CD4-positive, alpha-beta T cell (primary cell): ENCODE measurements at regions not wholly inside any gene's neighbourhood (a gene's known extent, or its start where the extent isn't known, plus 50 kb on each side); places are given as distances from the start of the nearest gene placed in this dataset.
A peak's percentile ranks its signal among the peaks of the same experiment; 100 is the strongest.

Experiments used
- ATAC-seq: fragments of 200-7000 bp; cut with Tn5 transposase; one replicate; pipeline ENCODE4 v1.10.0; 2022; ENCODE audit warnings: mild to moderate bottlenecking; ENCODE audit not compliant: poor library complexity
- CTCF ChIA-PET: fragments of 350-600 bp; sonication (Branson Sonifier 250); formaldehyde crosslinking; loops from one replicate; lab custom pipeline; 2021; ENCODE audit warnings: antibody characterized with exemption, inconsistent platforms; lab: Charles Lee
- POLR2A ChIA-PET: fragments of 350-600 bp; sonication (Branson Sonifier 250); formaldehyde crosslinking; loops from one replicate; lab custom pipeline; 2021; ENCODE audit warnings: antibody characterized with exemption, inconsistent platforms; lab: Charles Lee
- DNase-seq, 14 experiments: peaks; one replicate each; pipeline ENCODE4 v3.0.0-alpha.2; 2013 to 2020; ENCODE audit warnings: mixed read lengths in 2 of 14
- H3K27ac ChIP-seq, 2 donors: one replicate each; pipeline versions ENCODE4 v1.5.1 to v1.7.0; 2013; ENCODE audit warnings: low read length in 2 of 2, low read depth in 1 of 2, mild to moderate bottlenecking in 1 of 2
- H3K27me3 ChIP-seq, 2 experiments: 1 replicate in 1 of 2; 2 replicates in 1 of 2; pipeline versions ENCODE4 v1.6.1 to v1.7.0; 2013; ENCODE audit warnings: low read length in 2 of 2, control low read depth in 1 of 2, mild to moderate bottlenecking in 1 of 2, moderate library complexity in 1 of 2; ENCODE audit not compliant: insufficient read depth in 2 of 2, control insufficient read depth in 1 of 2
- H3K36me3 ChIP-seq: one replicate; pipeline ENCODE4 v1.6.1; 2013; ENCODE audit warnings: low read length, control low read depth; ENCODE audit not compliant: insufficient read depth
- H3K4me1 ChIP-seq: one replicate; pipeline ENCODE4 v1.6.1; 2013; ENCODE audit warnings: low read length, control low read depth; ENCODE audit not compliant: insufficient read depth
- H3K4me3 ChIP-seq: one replicate; pipeline ENCODE4 v1.5.1; 2013; ENCODE audit warnings: mild to moderate bottlenecking, low read length, moderate library complexity
- H3K9me3 ChIP-seq, 2 experiments: 1 replicate in 1 of 2; 2 replicates in 1 of 2; pipeline versions ENCODE4 v1.6.1 to v1.7.0; 2013; ENCODE audit warnings: low read length in 2 of 2, mild to moderate bottlenecking in 2 of 2, control low read depth in 1 of 2, moderate library complexity in 1 of 2; ENCODE audit not compliant: control insufficient read depth in 1 of 2, insufficient read depth in 1 of 2
- H3K27ac Mint-ChIP-seq: one replicate; pipeline ENCODE4 v1.8.0; 2020; ENCODE audit warnings: mixed read lengths
- H3K27me3 Mint-ChIP-seq: one replicate; pipeline ENCODE4 v1.8.0; 2021; ENCODE audit warnings: mixed read lengths
- H3K36me3 Mint-ChIP-seq: one replicate; pipeline ENCODE4 v1.8.0; 2021; ENCODE audit warnings: low read depth, mixed read lengths
- H3K4me1 Mint-ChIP-seq: one replicate; pipeline ENCODE4 v1.8.0; 2021; ENCODE audit warnings: low read depth, mixed read lengths
- H3K4me3 Mint-ChIP-seq: one replicate; pipeline ENCODE4 v1.8.0; 2020; ENCODE audit warnings: mild to moderate bottlenecking, mixed read lengths
- H3K9me3 Mint-ChIP-seq: one replicate; pipeline ENCODE4 v1.8.0; 2020; ENCODE audit warnings: mixed read lengths
- intact Hi-C, 2 experiments: fragments of 100-400 bp; cut with DNase I in 1 of 2; cut with micrococcal nuclease in 1 of 2; formaldehyde crosslinking; loops; one replicate each; pipeline versions ENCODE4 v1.15.1 to v1.9.0; 2023 to 2025; cut with DNase I, micrococcal nuclease
- TF ChIP-seq, protein P1 (sequence below): fragments of 200-600 bp; IDR thresholded peaks from one replicate; pipeline ENCODE4 v1.8.0; 2022; ENCODE audit warnings: antibody characterized with exemption, mild to moderate bottlenecking

DNA sequence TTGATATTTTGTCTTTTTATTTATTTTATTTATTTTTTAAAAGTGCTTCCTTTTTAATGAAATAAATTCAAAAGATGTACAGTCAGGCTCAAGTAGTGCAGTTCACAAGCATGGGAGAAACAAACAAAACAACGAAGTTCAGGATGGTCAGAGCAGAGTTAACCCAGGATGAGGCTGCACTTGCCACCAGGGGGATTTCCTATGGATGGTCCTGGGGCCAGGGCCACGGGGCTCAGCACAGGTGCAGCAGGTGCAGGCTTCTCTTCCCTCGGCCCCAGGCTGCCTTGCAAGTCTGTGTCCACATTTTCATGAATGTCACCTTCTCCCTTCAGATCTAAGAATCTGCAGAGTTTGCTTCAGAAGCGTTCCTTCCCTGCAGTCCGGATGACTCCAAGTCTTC is 76.5 kb downstream of the CDCA7 start:
- peaks cover 27% of the 10 kb centered on the region for H3K27me3 Mint-ChIP-seq
- no peaks in the 10 kb centered on the region for H3K9me3 ChIP-seq
- DNase-seq: no peak
- no peak overlapping the region for H3K27ac ChIP-seq
- H3K4me1 Mint-ChIP-seq: peaks cover 8% of the 10 kb centered on the region
- H3K36me3 ChIP-seq: no peaks in the 10 kb centered on the region
- no peaks in the 10 kb centered on the region for H3K9me3 Mint-ChIP-seq
- POLR2A ChIA-PET: no interaction called here
- TF ChIP-seq, protein P1, sequence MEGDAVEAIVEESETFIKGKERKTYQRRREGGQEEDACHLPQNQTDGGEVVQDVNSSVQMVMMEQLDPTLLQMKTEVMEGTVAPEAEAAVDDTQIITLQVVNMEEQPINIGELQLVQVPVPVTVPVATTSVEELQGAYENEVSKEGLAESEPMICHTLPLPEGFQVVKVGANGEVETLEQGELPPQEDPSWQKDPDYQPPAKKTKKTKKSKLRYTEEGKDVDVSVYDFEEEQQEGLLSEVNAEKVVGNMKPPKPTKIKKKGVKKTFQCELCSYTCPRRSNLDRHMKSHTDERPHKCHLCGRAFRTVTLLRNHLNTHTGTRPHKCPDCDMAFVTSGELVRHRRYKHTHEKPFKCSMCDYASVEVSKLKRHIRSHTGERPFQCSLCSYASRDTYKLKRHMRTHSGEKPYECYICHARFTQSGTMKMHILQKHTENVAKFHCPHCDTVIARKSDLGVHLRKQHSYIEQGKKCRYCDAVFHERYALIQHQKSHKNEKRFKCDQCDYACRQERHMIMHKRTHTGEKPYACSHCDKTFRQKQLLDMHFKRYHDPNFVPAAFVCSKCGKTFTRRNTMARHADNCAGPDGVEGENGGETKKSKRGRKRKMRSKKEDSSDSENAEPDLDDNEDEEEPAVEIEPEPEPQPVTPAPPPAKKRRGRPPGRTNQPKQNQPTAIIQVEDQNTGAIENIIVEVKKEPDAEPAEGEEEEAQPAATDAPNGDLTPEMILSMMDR: no peak
- no peak for ATAC-seq
- no peaks in the 10 kb centered on the region for H3K36me3 Mint-ChIP-seq
- no peak overlapping the region for H3K4me3 ChIP-seq
- H3K27me3 ChIP-seq: no peaks in the 10 kb centered on the region
- no peaks in the 10 kb centered on the region for H3K4me1 ChIP-seq
- intact Hi-C loops: no loop called here
- H3K27ac Mint-ChIP-seq: no peak overlapping the region
- CTCF ChIA-PET: no interaction called here
- H3K4me3 Mint-ChIP-seq: no peak overlapping the region

DNA sequence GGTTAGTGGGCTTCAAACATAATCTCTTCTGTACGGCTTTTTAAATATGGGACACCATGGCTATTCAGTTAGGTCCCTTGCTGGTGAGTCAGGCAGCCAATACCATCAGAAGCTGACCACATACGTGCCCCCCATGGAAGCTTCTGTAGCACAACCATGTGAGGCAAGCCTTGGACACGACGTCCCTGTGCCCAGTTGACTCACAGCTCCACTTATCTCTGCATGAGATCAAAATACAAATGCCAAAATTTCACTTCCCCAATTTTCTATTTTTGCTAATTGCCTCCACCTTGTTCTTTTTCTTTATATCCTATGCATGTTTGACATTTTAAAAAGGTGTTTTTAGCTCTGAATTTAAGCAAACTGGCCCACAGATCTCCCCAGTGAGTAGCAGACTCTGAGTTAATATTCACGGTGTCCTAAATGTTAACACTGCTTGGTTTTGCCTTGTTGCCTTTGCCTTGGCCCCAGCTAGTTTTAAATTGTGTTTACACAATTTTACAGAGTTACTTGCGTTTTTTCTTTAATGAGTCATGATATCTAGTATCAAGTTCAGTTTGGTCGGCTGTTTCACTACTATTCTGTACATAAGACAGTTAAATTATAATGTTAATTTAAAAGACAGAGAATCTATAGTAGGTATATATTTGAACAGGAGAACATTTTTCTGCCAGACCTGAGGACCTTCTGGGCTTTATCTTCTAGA is 77.5 kb downstream of the CDCA7 start:
- H3K4me1 Mint-ChIP-seq: peaks cover 9% of the 10 kb centered on the region
- POLR2A ChIA-PET: no interaction called here
- H3K4me1 ChIP-seq: no peaks in the 10 kb centered on the region
- H3K9me3 ChIP-seq: no peaks in the 10 kb centered on the region
- TF ChIP-seq, protein P1: no peak
- H3K36me3 ChIP-seq: no peaks in the 10 kb centered on the region
- H3K36me3 Mint-ChIP-seq: no peaks in the 10 kb centered on the region
- intact Hi-C loops: no loop called here
- H3K27me3 ChIP-seq: no peaks in the 10 kb centered on the region
- DNase-seq (peak in 1 of 14 experiments; percentile 17), ATAC-seq (no peak)
- CTCF ChIA-PET: no interaction called here
- H3K4me3 Mint-ChIP-seq: no peak overlapping the region
- H3K27ac Mint-ChIP-seq: no peak overlapping the region
- no peak overlapping the region for H3K27ac ChIP-seq
- H3K9me3 Mint-ChIP-seq: no peaks in the 10 kb centered on the region
- no peak overlapping the region for H3K4me3 ChIP-seq
- peaks cover 20% of the 10 kb centered on the region for H3K27me3 Mint-ChIP-seq

DNA sequence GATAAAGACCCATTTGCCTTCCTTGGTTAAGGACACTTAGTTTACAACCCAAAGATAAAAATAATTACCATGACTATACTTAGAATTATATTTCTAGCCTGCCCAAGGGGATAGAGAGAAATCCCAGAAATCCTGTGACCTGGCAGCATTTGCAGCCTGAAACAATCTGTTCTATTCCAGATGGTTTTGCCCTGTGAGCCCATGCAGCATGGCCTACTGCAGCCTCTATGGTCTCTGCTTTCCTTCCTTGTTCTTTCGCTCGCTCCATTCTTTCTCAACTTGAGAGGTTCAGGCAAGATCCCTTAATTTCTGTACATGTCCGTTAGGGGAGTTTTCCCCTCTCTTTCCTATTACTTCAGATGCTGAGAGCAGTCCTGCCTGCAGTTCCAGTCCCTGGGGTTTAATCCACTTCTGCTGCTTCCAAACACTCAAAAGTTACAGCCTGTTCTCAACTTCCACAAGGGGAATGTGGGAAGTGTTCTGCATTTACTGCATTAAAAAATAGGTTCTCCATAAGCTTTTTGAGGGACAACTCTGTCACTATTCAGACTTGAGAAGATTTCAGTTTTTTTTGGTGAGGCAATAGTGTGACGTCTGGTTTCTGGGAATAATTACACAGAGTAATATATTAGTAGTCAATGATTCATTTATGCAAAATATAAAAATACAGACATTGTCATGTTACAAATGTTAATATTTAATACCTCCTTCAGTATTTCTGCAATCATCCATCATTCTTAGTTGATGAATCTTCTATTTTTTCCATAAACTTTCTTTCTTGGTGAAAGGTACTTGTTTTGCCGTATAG is 80.3 kb downstream of the CDCA7 start:
- intact Hi-C loops: no loop called here
- no peak overlapping the region for H3K27ac ChIP-seq
- no peak for DNase-seq
- TF ChIP-seq, protein P1: no peak
- Mint-ChIP-seq H3K36me3 (no peaks in the 10 kb centered on the region), H3K4me1 (peaks cover 9% of the 10 kb centered on the region), H3K27ac (no peak overlapping the region), H3K9me3 (no peaks in the 10 kb centered on the region), H3K4me3 (no peak overlapping the region), H3K27me3 (peaks cover 15% of the 10 kb centered on the region)
- H3K27me3 ChIP-seq: no peaks in the 10 kb centered on the region
- H3K4me3 ChIP-seq: no peak overlapping the region
- CTCF ChIA-PET: no interaction called here
- no peaks in the 10 kb centered on the region for H3K9me3 ChIP-seq
- no peaks in the 10 kb centered on the region for H3K36me3 ChIP-seq
- no peak for ATAC-seq
- POLR2A ChIA-PET: no interaction called here
- H3K4me1 ChIP-seq: no peaks in the 10 kb centered on the region
